ENCODE measurements at regions not wholly inside any gene's neighbourhood (a gene's known extent, or its start where the extent isn't known, plus 50 kb on each side); places are given as distances from the start of the nearest gene placed in this dataset.

DNA sequence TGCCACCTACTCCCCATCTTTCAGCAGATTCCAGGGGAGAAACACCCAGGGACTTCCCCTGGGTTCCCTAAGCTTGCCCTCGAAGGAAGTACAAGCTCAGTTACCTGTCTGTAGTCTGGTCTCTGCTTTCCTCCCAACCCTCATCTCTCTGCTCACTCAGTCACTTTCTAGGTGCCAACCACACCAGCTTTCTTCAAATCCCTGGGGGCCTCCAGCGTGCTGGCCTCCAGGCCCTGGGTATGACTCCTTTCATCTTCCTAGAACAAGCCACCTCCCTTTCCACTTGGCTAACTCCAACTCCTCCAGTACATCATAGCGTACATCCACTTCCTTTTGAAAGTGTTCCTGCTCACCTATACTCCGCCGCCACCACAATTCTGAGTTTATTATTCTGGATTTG is 222.6 kb downstream of the SNX18 start:
- no peak for TF ChIP-seq CTCF (conservative IDR thresholded peaks at IDR 0.05; ENCODE audit: low read depth, low read length)
- TF ChIP-seq EZH2 (IDR thresholded peaks at IDR 0.05; ENCODE audit: low read length, unreplicated experiment) = no peak
